Sigmoid colon (tissue), 6 donors: ENCODE measurements at regions not wholly inside any gene's neighbourhood (a gene's known extent, or its start where the extent isn't known, plus 50 kb on each side); places are given as distances from the start of the nearest gene placed in this dataset.

ENCODE experiments used
- DNase-seq: peaks from one replicate; pipeline ENCODE4 v3.0.0-alpha.2; 2019
- H3K27ac ChIP-seq, 4 donors: fragments of 200-600 bp; sonication (generic); one replicate each; pipeline ENCODE4 v1.5.1; 2016 to 2019; ENCODE audit warnings: mild to moderate bottlenecking in 1 of 4
- H3K27me3 ChIP-seq, 3 donors: fragments of 200-600 bp; sonication (generic); one replicate each; pipeline ENCODE4 v1.5.1; 2019; ENCODE audit warnings: mild to moderate bottlenecking in 1 of 3
- H3K36me3 ChIP-seq, 4 donors: fragments of 200-600 bp; sonication (generic); one replicate each; pipeline ENCODE4 v1.5.1; 2016 to 2019
- H3K4me1 ChIP-seq, 4 donors: fragments of 200-600 bp; sonication (generic); one replicate each; pipeline ENCODE4 v1.5.1; 2017 to 2019
- H3K4me3 ChIP-seq, 4 donors: fragments of 200-600 bp; sonication (generic); one replicate each; pipeline ENCODE4 v1.5.1; 2017 to 2019; ENCODE audit warnings: mild to moderate bottlenecking in 2 of 4, moderate library complexity in 1 of 4
- H3K9me3 ChIP-seq, 4 donors: fragments of 200-600 bp in 3 of 4; sonication (generic) in 3 of 4; one replicate each; pipeline versions ENCODE4 v1.5.1 to v1.6.1; 2013 to 2019
- CTCF ChIP-seq, 4 experiments: fragments of 450-650 bp in 3 of 4; fragments of 200-600 bp in 1 of 4; IDR thresholded peaks; one replicate each; pipeline ENCODE4 v1.5.1; 2016 to 2019; ENCODE audit warnings: antibody characterized with exemption in 4 of 4, mild to moderate bottlenecking in 3 of 4, moderate library complexity in 2 of 4
- EP300 ChIP-seq, 4 donors: sonication (generic); formaldehyde crosslinking; IDR thresholded peaks; one replicate each; pipeline ENCODE4 v1.6.1; 2017; ENCODE audit warnings: antibody characterized with exemption in 4 of 4
- POLR2A ChIP-seq, 2 donors: fragments of 450-650 bp; IDR thresholded peaks; one replicate each; pipeline ENCODE4 v1.6.1; 2016; ENCODE audit warnings: antibody characterized with exemption in 2 of 2, mild to moderate bottlenecking in 2 of 2, moderate library complexity in 2 of 2
- POLR2AphosphoS5 ChIP-seq, 4 donors: sonication (generic); formaldehyde crosslinking; IDR thresholded peaks; one replicate each; pipeline ENCODE4 v1.6.1; 2017; ENCODE audit warnings: antibody characterized with exemption in 4 of 4
- WGBS, 2 donors: extraction: QIAGEN DNeasy Blood & Tissue Kit; methylation state at CpG; one replicate each; pipeline ENCODE4 v1.1.7; 2013; 5-methylcytosine and 5-hydroxymethylcytosine counted together
- intact Hi-C: fragments of 100-400 bp; cut with DNase I; formaldehyde crosslinking; loops from one replicate; pipeline ENCODE4 v1.15.1; 2023
- donor health status: healthy with polysubstance abuse.
- donor health status: healthy.

GRCh38 chr13:107736731-107737130, 478.6 kb downstream of the LIG4 start:
- Histone ChIP-seq H3K4me3 (no peak overlapping the region), H3K4me1 (no peaks in the 10 kb centered on the region), H3K27ac (no peak overlapping the region), H3K36me3 (no peaks in the 10 kb centered on the region), H3K27me3 (no peaks in the 10 kb centered on the region), H3K9me3 (no peaks in the 10 kb centered on the region)
- TF ChIP-seq POLR2AphosphoS5 (IDR thresholded peaks at IDR 0.05): no peak
- no peak for TF ChIP-seq POLR2A (IDR thresholded peaks at IDR 0.05)
- TF ChIP-seq EP300 (IDR thresholded peaks at IDR 0.05): no peak
- TF ChIP-seq CTCF (IDR thresholded peaks at IDR 0.05): no peak
- intact Hi-C loops: no loop called here
- 56 to 91% methylated on average over 2 of the region's 2 CpGs for WGBS, 2 donors
- DNase-seq: no peak

- Histone ChIP-seq H3K36me3 (no peaks in the 10 kb centered on the region), H3K4me3 (no peak overlapping the region), H3K27me3 (no peaks in the 10 kb centered on the region), H3K27ac (no peak overlapping the region), H3K4me1 (no peaks in the 10 kb centered on the region), H3K9me3 (no peaks in the 10 kb centered on the region)
- 72% methylated on average over 11 of the region's 11 CpGs for WGBS, 2 donors
- intact Hi-C loops: no loop called here
- TF ChIP-seq CTCF (IDR thresholded peaks at IDR 0.05) (no peak), EP300 (IDR thresholded peaks at IDR 0.05) (no peak), POLR2AphosphoS5 (IDR thresholded peaks at IDR 0.05) (no peak), POLR2A (IDR thresholded peaks at IDR 0.05) (no peak)
- DNase-seq: no peak
Observed at GRCh38 chr13:107736170-107736569, 479.2 kb downstream of the LIG4 start.

- no peaks in the 10 kb centered on the region for H3K4me1 ChIP-seq
- intact Hi-C loops: no loop called here
- WGBS, 2 donors: 61 to 65% methylated on average over 7 of the region's 7 CpGs
Observed at GRCh38 chr13:107734891-107735625, 480.3 kb downstream of the LIG4 start.

GRCh38 chr13:107733276-107733675, 482.1 kb downstream of the LIG4 start:
- H3K27ac ChIP-seq: no peak overlapping the region

More at GRCh38 chr13:107734891-107735625, 480.3 kb downstream of the LIG4 start:
- no peak for TF ChIP-seq CTCF (IDR thresholded peaks at IDR 0.05)
- no peak overlapping the region for H3K27ac ChIP-seq
- no peaks in the 10 kb centered on the region for H3K27me3 ChIP-seq
- H3K36me3 ChIP-seq: no peaks in the 10 kb centered on the region
- DNase-seq: no peak
- no peak overlapping the region for H3K4me3 ChIP-seq
- H3K9me3 ChIP-seq: no peaks in the 10 kb centered on the region

More at GRCh38 chr13:107733276-107733675, 482.1 kb downstream of the LIG4 start:
- DNase-seq: no peak
- intact Hi-C loops: no loop called here
- no peaks in the 10 kb centered on the region for H3K4me1 ChIP-seq
- no peaks in the 10 kb centered on the region for H3K9me3 ChIP-seq
- no peaks in the 10 kb centered on the region for H3K36me3 ChIP-seq
- TF ChIP-seq EP300 (IDR thresholded peaks at IDR 0.05) (no peak), POLR2AphosphoS5 (IDR thresholded peaks at IDR 0.05) (no peak), CTCF (IDR thresholded peaks at IDR 0.05) (no peak), POLR2A (IDR thresholded peaks at IDR 0.05) (no peak)
- H3K27me3 ChIP-seq: no peaks in the 10 kb centered on the region
- H3K4me3 ChIP-seq: no peak overlapping the region
